ENCODE measurements at regions not wholly inside any gene's neighbourhood (a gene's known extent, or its start where the extent isn't known, plus 50 kb on each side); places are given as distances from the start of the nearest gene placed in this dataset.
"Not testable (repeated sequence)": the region's sequence is repeated elsewhere in the genome, so short reads cannot be mapped to it uniquely, and the experiment has no call there.

DNA sequence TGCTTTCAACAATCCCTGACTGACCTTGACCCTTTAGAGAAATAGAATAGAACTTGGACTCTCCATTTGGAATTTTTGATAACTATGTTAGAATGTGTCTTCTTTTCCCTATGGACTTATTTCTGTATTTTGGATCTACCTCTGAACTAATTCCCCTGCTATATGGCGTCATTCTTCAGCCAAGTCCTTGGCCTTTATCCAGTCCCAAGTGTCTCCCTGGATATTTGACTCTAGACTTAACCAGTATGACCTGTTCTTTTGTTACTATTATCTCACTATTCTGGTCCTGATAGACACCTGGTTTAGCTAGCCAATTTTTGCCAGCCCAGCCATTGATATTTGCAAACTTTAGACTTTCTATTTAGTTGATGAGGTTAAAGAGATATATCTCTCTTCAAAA is 186.8 kb downstream of the KCNS3 start:
- DNase-seq = no peak

DNA sequence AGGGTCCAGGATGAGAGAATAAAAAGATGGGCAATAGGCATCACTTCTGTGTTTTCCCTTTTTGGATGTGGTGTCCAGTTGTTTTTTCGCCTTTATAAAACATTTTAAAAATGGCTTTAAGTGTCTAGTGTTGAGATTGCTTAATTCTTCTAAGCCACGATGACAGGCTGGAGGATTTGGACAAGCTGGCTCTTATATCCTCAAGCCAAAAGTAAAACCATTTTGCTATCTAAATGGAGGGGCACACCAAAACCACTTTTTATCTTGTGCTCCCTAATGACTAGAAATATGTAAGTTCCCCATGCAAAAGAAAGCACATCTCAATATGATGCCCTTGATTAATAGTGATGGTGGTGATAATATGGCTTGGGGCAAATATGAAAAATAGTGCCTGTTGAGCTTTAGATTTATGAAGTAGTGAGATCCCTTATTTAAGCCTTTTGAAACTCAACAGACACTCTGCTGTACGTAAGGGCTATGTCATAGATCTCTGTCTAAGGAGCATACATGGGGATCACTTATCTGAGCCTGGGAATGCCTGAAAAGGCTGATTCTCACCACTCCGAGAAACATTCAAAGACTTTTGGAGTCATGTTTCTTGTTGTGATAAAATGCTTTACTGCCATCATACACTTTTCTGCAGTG is 185.5 kb downstream of the KCNS3 start:
- DNase-seq = no peak

- no peak for DNase-seq
Measured at GRCh38 chr2:18062892-18063291, 184.4 kb downstream of the KCNS3 start.

- DNase-seq = no peak
Measured at GRCh38 chr2:18061717-18062116, 183.2 kb downstream of the KCNS3 start.

GRCh38 chr2:18057657-18058056 is 179.2 kb downstream of the KCNS3 start:
- no peak for DNase-seq

DNA sequence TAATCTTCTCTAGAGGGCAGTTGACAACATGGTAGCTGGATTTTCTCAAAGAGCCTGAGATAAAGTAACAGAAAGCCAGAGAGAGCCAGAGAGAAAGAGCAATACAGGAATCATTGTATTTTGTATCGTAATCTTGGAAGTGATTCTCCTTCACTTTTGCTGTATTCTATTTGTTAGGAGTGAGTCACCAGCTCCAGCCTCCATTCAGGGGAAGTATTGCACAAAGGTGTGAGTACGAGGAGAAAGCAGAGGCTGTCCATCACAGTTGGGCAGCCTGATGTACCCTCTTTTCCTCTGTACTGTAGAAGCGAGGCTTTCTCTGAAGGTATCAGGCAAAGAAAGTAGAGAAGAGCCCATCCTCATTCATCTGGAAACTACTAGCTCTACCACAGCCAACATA is 176.8 kb downstream of the KCNS3 start:
- no peak for DNase-seq

DNA sequence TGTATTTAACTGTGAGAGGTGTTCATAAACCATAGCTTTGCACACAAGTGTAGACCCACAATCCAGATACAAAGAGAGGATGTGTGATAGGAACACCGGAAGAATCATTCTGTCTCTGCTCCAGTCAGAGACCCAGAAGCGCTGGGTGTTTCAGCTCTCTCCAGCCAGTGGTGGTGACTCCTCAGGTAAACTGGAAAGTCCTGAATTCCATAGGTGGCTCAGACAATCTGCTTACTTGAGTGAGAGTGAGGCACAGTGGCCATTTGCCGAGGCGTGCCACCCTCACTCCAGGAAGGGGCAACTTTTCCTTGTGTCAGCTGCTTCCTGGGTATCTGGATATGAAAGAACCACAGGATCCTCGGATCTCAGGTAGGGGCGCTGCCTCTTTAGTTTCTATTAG is 171.5 kb downstream of the KCNS3 start:
- no peak for DNase-seq

GRCh38 chr2:18049325-18049724 is 170.9 kb downstream of the KCNS3 start:
- DNase-seq = no peak

DNA sequence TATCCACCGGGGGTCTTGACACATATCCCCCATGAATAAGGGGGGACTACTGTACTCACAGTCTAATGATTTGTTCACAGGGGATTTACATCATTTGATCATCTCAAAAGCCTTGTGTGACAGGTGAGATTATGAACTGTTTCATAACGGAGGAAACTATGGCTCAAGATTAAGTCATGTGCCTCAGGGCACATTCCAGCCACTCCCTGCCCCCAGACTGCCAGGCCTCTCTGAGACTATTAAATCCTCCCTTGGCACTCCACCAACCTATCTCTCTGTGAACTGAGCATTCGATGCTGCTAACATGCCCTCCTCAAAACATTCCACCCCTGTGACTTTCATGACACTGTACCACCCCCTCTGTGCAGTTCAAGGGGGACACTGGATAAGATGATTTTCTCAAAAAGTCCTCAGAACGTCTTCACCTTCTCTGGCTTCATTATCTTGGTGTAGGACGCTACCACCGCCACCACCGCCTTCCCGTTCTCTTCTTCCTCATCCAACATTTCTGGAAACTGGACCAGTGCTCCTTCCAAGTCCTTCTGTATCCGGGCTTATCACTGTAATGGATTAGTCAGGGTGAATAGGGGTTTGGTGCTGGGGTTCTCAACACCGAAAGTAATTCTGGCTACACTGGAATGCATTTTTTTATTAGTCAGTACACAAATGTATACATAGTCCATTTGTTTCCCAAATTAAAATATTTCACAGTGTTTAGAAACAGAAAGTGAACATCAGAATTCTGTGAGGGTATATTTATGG is 169.6 kb downstream of the KCNS3 start:
- peak; percentile 93 for DNase-seq

DNA sequence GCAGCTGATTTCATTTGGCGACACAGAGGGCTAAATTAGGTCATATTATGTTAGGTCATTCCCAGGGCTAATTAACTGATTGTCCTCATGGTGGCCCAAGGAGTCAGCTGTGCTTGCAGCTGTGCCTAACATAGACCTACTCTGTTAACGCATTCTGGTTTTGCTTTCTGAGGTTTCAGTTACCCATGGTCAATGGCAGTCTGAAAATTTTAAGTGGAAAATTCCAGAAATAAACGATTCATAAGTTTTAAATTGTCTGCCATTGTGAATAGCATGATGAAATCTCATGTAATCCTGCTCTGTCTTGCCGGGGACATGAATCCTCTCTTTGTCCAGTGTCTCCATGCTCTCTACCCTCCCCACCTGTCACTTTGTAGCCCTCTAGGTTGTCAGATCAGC is 168.7 kb downstream of the KCNS3 start:
- DNase-seq = no peak

- DNase-seq = no peak
Measured at GRCh38 chr2:18046558-18047212, 168.2 kb downstream of the KCNS3 start.

- DNase-seq = peak; percentile 17
Measured at GRCh38 chr2:18046017-18046416, 167.6 kb downstream of the KCNS3 start.

GRCh38 chr2:18045230-18045629 is 166.8 kb downstream of the KCNS3 start:
- no peak for DNase-seq

DNA sequence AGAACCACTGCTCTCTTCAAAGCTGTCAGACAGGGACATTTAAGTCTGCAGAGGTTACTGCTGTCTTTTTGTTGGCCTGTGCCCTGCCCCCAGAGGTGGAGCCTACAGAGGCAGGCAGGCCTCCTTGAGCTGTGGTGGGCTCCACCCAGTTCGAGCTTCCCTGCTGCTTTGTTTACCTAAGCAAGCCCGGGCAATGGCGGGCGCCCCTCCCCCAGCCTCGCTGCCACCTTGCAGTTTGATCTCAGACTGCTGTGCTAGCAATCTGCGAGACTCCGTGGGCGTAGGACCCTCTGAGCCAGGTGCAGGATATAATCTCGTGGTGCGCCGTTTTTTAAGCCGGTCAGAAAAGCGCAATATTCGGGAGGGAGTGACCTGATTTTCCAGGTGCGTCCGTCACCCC is 138.9 kb downstream of the KCNS3 start:
- not testable (repeated sequence) for DNase-seq

GRCh38 chr2:18009891-18010290 is 131.4 kb downstream of the KCNS3 start:
- no peak for DNase-seq

- DNase-seq = no peak
Measured at GRCh38 chr2:18005411-18005810, 126.9 kb downstream of the KCNS3 start.

DNA sequence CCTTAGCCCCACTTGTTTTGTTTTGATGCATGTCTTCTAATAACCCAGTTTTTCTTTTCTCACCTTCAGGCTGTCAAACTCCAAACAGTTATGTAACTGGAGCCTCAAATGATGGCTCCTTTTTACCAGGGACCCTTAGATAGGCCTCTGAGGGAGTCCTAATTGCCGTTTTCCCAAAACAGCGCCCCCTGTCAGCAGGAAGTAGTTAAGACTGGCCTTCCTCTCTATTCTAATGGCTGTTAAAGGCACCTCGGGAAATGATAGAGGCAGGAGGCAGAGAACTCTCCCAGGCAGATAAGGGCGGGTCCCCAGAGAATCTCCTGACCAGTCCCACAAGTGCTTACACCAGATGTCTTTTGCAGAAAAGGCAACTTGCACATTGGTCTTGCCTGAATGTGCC is 123.2 kb downstream of the KCNS3 start:
- no peak for DNase-seq

DNA sequence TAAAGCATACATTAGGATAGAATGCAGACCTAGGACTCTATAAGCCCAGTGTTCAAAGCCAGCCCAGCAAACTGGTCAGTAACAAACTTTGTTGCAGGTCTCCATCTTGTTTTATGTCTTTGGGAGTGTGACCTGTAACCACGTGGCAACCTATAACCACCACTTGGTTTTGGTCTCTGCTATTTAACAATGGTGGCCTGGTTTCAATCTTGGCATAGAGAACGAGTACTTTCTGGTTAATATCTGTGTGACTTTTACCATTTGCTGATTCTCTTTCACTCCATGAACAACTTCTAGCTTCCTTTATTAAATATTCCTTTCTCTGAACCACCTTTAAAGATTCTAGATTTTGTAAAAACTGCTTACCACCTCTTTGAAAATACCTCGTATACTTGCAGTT is 118.5 kb downstream of the KCNS3 start:
- DNase-seq = no peak

- DNase-seq = no peak
Measured at GRCh38 chr2:17995593-17995992, 117.1 kb downstream of the KCNS3 start.

All from NCI-H226 (cell line).